UCSD-AML1 (cell line): ENCODE measurements at regions not wholly inside any gene's neighbourhood (a gene's known extent, or its start where the extent isn't known, plus 50 kb on each side); places are given as distances from the start of the nearest gene placed in this dataset.
"Not testable (repeated sequence)": the region's sequence is repeated elsewhere in the genome, so short reads cannot be mapped to it uniquely, and the experiment has no call there.

ENCODE experiments used
- DNase-seq: peaks from one replicate; lab custom pipeline; 2025; ENCODE audit not compliant: unreplicated experiment; lab: John Stamatoyannopoulos, UW

- DNase-seq, result not testable (repeated sequence)
Measured at GRCh38 chr12:23146070-23146469, 521.1 kb downstream of the ETNK1 start.

- no peak for DNase-seq
Measured at GRCh38 chr12:23168459-23168858, 543.5 kb downstream of the ETNK1 start.

- no peak for DNase-seq
Measured at GRCh38 chr12:23169012-23169695, 544.2 kb downstream of the ETNK1 start.

DNA sequence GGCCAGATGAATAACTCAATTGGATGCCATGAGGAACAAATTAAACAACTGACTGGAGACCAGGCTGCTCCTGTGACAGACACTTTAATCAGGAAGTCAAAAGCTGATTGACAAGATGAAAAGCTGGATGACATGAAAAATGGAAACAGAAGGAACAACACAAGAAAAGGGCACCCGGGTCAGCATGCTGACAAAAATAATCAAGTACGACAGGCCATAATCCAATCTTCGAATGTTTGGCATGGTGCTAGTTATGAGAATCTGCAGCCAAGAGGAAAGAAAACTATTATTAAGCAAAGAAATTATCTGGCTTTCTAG, 544.7 kb downstream of the ETNK1 start:
- no peak for DNase-seq

GRCh38 chr12:23174917-23175316, 549.9 kb downstream of the ETNK1 start:
- no peak for DNase-seq

DNA sequence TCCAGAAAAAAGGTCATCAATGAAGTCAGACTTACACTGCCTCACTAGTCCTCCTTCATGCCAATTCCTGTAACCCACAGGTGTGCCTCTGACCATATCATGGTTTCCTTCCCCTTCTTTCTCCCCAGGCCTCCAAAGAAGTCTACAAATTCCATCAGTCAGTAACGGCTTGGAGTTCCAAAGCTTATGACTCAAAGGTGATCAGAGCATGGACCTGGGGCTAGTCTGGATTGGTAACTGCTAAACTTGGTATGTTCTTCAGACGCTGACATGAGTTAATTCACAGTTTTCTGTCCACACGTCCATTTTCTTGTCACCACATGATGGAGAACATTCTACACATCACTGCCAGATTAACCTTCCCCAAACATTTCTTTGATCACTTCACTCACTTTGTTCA, 560.4 kb downstream of the ETNK1 start:
- DNase-seq, result no peak

- DNase-seq, result no peak
Measured at GRCh38 chr12:23186950-23187349, 562.0 kb downstream of the ETNK1 start.

- DNase-seq, result no peak
Measured at GRCh38 chr12:23193552-23193951, 568.6 kb downstream of the ETNK1 start.

- DNase-seq, result no peak
Measured at GRCh38 chr12:23197266-23197665, 572.3 kb downstream of the ETNK1 start.

DNA sequence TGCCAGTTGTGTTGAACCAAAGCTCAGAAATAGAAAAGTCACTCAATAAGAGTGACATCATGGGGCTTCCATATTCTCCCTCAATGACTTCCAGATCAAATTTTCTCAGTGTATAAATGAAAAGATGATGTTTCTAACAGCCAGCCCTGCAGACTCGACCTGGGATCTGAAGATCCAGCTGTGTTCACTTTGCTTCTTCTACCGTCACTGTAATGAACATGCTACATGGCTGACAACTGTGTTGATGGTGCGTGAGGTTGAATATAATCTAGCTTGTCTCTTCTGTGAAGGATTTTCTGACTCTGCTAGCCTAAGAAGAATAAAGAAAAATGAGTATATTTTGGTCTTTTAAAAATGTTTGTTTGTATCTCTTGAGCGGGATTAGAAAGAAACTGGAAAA, 577.8 kb downstream of the ETNK1 start:
- DNase-seq, result no peak

- no peak for DNase-seq
Measured at GRCh38 chr12:23204933-23205778, 580.2 kb downstream of the ETNK1 start.

DNA sequence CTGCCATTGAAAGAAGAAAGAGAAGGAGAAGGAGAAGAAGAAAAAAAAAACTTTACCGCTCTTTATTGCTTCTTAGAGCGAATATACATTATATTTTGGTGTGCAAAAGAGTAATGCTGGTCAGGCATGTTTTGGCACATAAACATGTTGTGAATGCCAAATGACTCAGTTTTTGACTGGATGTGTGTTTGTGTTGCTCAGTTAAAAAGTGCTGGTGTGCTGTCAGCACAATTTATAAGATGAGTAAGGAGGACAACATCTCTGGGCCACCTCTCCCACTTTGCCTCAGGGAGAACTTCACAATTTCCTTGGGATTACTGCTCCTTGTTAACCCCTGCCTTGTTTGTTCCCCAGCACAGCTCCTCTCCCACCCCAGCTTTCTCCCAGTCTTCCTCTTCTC, 584.8 kb downstream of the ETNK1 start:
- DNase-seq, result no peak

DNA sequence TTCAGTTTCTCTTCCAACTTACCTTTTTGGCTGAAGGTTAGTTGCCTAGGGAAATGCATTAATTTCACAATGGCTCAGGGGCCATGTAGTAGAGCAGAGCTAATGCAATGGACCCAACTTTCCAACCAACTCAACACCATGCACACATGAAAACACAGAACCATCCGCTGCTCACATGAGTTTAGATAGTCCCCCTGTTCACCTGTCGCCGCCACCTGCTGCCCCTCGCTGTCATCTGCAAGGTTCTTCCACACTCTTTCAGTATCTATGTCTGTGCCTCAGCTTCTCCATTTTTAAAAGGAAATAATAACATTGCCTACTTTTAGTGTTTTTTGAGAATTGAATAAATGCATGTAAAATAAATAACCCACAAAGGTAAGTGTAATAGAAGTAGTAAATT, 585.6 kb downstream of the ETNK1 start:
- no peak for DNase-seq

GRCh38 chr12:23211384-23212320, 586.7 kb downstream of the ETNK1 start:
- DNase-seq, result no peak

DNA sequence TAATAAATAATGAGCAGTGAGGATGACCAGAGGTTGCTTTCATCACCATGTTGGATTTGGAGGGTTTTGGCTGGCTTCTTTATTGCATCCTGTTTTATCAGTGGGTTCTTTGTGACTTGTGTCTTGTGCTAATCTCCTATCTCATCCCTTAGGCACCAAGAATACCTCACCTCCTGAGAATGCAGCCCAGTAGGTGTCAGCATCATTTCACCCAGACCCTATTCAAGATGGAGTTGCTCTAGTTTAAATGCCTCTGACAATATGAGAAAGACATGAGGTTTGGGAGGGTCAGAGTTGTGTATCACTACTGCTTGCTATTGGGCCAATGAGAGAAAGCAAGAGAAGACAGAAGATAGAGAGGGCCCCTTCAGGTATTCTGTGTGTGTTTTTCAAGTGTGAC, 592.2 kb downstream of the ETNK1 start:
- DNase-seq, result no peak

DNA sequence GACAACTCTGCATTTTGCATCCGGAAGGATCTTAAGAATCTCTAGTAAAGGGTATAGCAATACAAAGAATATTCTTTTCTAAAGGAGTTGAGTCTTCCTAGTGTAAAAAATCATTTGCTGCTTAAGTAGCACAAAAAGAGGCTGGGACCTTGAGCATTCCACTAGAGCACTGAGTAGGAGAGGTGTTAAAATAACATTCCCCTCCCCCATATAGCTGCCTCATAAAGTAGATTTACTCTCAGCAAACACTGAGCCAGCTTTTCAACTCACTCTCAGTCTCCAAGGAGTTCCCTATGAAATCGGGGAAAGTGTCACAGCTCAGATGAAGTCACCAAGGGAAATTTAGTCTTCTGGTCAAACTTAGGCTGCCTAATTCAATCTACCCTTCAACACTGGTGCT, 592.7 kb downstream of the ETNK1 start:
- DNase-seq, result no peak

GRCh38 chr12:23221066-23221465, 596.1 kb downstream of the ETNK1 start:
- DNase-seq, result no peak

- no peak for DNase-seq
Measured at GRCh38 chr12:23221926-23222325, 597.0 kb downstream of the ETNK1 start.

DNA sequence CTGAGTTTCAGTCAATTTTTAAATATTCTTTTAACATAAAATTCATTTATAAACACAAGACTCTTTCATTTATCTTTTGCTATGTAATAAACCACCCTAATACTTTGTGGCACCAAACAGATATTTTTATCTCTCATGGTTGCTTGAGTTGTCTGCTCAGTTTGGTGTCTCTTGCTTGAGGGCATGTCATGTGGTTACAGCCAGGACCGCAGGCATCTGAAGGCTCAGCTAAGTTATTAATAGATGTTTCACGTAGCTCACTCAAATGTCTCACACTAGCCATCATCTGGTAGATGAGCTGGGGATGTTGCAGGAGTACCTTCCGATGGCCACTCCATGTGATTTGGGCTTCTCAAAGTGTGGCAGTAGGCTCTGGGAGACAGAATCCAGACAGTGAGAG, 597.8 kb downstream of the ETNK1 start:
- DNase-seq, result no peak

DNA sequence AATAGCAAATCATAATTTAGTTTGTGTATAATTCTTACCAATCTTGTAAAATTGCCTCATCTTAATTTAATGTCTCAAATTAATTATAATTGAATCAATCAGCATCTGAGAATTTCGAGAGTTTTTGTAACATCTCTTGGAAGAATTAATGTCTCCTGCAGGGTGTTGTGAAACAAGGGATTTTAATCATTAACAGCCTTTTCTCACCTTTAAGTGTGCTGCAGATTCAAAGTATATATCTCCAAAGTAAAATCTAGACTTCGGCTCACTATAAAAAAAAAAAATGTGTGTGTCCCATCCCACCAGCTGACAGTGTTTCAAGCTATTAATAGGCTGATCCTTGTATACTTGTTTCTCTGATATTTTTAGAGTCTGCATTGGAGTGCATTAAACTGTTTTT, 603.1 kb downstream of the ETNK1 start:
- DNase-seq, result no peak

- no peak for DNase-seq
Measured at GRCh38 chr12:23230899-23231298, 605.9 kb downstream of the ETNK1 start.
